Glomerular visceral epithelial cell (primary cell): ENCODE measurements at regions not wholly inside any gene's neighbourhood (a gene's known extent, or its start where the extent isn't known, plus 50 kb on each side); places are given as distances from the start of the nearest gene placed in this dataset.
"Not testable (repeated sequence)": the region's sequence is repeated elsewhere in the genome, so short reads cannot be mapped to it uniquely, and the experiment has no call there.

Source experiments
- DNase-seq: peaks from one replicate; pipeline ENCODE4 v3.0.0-alpha.2; 2016; ENCODE audit errors: extremely low spot score

DNA sequence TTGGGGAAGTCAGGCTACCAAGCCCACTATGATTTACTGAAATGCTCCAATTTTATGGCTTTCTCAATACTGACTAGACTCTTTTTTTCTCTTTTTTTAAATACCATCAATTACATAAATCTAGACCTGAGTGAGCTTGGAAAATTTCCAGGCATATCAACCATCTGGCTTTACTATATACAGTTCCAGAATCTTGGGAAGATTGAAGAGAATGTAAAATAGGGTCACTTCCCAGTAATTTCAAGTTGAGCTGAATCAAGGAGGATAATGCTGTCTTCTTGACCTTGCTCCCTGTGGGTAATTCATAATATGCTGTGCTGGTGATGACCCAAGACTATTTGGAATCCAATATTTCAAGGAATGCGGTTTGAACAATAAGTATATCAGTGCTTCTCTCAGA is 108.1 kb downstream of the MAP3K21 start:
- no peak for DNase-seq

GRCh38 chr1:233439721-233440120 is 112.2 kb downstream of the MAP3K21 start:
- no peak for DNase-seq

DNA sequence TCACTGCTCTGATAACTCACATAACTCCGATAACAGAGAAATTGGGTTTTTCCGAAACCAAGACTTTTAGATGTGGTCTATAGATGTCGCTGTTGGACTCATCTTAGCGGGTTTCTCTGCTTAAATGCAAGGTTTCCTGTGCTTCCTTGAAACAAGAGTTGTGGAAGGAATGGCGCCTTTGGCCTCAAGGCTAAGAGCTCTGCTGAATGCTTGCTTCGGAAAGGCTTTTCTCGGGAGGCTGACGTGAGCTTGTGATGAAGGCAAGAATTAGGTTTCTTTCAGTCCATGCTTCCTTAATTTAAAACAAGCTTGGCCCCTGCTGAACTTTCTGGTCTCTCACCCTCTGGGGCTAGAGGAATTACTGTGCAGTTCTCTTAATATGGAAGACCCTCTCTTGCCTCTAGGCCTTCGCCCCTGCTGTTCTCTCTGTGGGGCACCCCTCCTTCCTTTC is 113.5 kb downstream of the MAP3K21 start:
- DNase-seq = peak; percentile 65

- no peak for DNase-seq
These were observed 114.7 kb downstream of the MAP3K21 start for GRCh38 chr1:233442026-233442780.

DNA sequence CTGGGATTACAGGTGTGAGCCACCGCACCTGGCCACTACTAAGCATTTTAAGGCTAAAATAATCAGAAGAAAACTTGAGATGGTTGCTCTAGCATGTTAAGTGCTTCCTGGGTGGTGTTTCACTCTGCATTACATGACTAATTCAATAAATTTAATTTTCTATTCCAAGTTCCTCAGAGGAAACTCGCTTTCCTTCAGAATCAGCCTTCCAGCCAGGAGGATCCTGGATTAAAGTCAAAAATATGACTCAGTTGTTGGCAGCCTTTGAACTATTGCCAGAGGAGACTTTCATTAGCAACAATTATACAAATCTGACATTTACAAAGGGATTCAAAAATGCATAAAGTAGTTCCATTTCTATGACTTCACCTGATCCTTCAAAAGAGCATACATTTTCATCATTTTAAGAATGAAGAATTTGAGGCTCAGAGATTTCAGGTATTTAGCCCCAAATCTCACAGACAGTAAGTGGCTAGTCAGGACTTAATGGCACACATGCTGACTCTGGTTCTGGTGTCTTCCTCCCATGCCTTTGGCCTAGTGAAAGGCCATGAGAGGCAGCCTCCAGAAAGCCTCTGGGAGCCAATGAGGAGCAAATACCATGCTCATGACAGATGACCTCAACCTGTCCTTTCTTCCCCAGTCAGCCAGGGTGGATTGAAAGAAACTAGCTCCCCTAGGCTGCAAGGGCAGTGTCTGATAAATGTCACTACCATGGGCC is 115.7 kb downstream of the MAP3K21 start:
- peak; percentile 7 for DNase-seq

- no peak for DNase-seq
These were observed 117.0 kb downstream of the MAP3K21 start for GRCh38 chr1:233444484-233444883.

GRCh38 chr1:233445737-233446136 is 118.2 kb downstream of the MAP3K21 start:
- no peak for DNase-seq

DNA sequence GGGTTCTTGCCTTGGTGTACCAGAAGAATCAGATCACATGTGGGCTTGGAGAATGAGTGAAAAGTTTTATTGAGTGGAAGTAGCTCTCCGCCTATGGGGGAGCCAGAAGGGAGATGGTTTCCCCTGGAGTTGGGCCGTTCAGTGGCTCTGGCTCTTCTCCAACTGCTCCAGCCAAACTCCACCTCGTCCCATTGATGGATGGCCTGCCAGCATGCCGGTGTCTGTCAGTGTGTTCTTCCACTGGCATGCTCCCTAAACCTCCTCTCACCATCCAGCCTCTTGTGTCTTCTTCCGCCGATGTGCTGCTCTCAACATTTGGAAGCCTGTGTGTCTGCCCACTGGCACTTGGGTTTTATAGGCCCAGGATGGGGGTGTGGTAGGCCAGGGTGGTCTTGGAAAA is 119.4 kb downstream of the MAP3K21 start:
- DNase-seq = no peak

DNA sequence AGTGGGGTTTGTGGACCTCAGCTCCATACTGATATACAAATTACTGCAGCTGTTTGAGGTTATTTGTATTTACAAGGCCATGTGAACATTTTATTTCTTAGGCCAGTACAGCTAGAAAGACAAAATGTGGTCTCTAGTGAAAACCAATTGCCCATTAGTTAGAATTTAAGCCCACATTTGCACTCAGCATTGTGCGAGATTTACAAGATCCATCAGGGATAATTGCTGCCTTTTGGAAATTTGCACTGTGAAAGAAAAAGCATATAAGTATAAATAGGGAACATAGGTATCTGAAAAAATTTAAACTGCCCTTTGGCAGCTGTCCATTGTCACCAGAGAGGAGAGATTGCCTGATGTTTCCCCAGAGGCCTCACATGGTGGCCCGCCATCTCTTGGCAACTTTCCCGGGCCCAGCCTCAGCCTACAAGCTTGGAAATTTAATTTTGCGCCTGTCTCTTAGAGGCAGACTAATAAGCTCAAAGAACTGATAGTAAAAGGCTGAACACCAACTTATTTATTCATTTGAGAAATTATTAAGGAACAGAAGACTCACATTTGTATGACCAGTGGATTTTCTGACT is 120.7 kb downstream of the MAP3K21 start:
- no peak for DNase-seq

DNA sequence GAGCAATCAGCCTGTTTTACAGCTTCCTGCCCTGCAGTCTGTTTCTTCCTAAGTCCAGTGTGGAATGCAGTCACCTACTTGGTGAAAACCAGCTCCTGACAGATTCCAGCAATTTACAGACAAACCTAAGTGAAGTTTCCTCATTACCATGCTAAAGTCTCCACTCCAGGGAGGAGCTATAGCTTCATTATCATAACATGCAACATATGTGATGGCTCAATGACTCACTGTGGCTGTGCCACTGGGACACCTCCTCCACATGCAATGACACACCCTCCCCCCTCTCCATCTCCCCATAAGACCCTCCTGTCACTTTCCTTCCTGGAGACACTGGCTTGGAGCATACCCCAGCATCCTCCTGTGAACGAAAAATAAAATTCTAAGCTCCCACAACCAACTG is 125.2 kb downstream of the MAP3K21 start:
- no peak for DNase-seq

GRCh38 chr1:233453433-233454200 is 126.1 kb downstream of the MAP3K21 start:
- no peak for DNase-seq

GRCh38 chr1:233459470-233459945 is 132.0 kb downstream of the MAP3K21 start:
- no peak for DNase-seq

GRCh38 chr1:233459968-233460367 is 132.4 kb downstream of the MAP3K21 start:
- peak; percentile 57 for DNase-seq

DNA sequence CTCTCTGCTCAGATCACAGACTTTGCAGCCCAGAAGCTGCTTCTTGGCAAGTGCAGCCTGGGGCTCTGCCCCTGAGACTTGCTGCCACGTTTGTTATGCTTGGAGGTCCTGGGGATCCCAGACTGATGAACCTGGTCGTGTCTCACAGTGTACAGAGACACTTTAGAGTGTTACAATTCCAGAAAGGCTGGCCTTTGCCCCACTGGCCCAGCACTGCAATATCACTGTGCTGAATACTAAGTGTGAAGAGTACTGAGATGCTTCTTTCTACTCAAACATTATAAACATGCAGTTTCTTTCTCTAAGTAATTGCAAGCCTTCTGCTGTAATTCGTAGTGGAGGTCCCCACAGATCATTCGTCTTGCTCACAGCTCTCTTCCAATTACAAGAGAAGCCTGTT is 133.2 kb downstream of the MAP3K21 start:
- DNase-seq = no peak

DNA sequence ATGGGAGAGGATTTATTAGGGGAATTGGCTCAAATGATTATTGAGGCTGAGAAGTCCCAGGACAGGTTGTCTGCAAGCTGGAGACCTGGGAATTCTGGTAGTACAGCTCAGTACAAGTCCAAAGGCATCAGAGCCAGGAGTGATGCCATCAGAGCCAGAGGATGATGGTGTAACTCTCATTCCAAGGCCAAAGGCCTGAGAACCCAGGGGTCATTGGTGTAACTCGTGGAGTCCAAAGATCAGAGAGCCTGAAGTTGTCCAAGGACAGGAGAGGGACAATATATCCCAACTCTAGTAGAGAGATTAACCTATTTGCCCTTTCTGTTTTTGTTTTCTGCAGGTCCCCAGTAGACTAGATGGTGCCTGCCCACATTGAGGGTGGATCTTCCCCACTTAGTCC is 134.3 kb downstream of the MAP3K21 start:
- DNase-seq = no peak

DNA sequence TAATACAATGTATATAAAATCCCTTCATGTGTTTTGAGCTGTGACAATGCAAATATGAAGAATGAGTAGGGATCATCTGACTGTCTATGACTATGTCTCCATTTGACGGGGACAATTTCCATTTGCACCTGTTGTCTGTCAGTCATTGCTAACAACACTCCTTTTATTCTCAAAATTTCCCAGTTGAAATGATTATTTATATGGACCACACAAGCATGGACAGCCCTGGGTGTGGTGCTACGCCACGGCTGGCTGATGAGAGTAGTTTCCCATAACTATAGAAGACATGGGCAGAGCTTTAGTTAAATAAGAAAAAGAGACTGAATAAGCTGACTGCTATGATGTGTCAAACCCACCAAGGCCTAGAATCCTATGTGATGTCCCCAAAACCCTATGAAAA is 135.8 kb downstream of the MAP3K21 start:
- DNase-seq = no peak

DNA sequence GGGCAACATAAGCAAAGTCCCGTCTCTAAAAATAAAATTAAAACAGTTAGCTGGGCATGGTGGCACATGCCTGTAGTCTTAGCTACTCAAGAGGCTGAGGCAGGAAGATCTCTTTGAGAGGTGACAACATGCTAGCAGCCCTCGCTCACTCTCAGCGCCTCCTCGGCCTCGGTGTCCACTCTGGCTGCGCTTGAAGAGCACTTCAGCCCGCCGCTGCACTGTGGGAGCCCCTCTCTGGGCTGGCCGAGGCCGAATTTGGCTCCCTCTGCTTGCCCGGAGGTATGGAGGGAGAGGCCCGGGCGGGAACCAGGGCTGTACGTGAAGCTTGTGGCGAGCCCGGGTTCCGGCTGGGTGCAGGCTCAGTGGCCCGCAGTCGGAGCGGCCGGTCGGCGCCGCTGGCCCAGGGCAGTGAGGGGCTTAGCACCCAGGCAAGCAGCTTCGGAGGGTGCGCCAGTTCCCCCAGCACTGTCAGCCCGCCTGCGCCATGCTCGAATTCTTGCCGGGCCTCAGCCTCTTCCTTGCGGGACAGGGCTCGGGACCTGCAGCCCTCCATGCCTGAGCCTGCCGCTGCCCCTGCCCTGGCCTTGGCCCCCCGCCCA is 138.3 kb downstream of the MAP3K21 start:
- DNase-seq = no peak

GRCh38 chr1:233470741-233471499 is 143.0 kb upstream of the KCNK1 start:
- DNase-seq = no peak

DNA sequence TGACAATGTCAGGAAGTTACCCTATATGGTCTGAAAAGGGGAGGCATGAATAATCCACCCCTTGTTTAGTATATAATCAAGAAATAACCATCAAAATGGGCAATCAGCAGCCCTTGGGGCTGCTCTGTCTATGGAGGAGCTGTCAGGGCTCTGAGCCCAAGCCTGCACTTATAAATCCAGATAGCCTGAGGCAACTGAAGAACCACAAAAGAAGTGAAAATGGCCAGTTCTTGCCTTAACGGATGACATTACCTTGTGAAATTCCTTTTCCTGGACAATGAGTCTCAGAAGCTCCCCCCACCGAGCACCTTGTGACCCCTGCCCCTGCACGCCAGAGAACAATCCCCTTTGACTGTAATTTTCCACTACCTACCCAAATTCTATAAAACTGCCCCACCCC is 142.1 kb upstream of the KCNK1 start:
- not testable (repeated sequence) for DNase-seq

- DNase-seq = not testable (repeated sequence)
These were observed 141.1 kb upstream of the KCNK1 start for GRCh38 chr1:233472796-233473195.
